ENCODE measurements at regions not wholly inside any gene's neighbourhood (a gene's known extent, or its start where the extent isn't known, plus 50 kb on each side); places are given as distances from the start of the nearest gene placed in this dataset.

DNA sequence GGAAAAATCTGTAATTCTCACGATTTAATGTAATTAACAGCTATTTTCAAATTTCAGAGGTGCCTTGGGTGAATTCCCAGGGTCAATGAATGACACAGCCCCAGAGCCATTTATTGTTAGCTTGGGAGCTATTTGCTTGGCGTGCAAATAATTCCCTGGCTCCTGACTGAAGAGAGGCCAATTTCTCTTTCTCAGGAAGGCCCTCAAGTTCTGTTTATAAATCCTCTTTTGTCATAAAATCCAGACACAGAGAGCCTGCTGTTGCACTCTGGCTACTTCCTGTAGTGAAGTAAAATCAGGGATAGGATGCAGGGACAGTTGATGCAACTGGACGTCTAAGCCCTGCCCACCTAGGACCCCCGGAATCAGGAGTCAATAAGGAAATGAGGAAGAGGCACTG lies 154.3 kb downstream of the TMX1 start:
- no peak for DNase-seq
- Histone ChIP-seq H3K27ac (ENCODE audit: insufficient read depth, low read length, poor library complexity, severe bottlenecking) (no peak overlapping the region), H3K27me3 (replicated peaks; ENCODE audit: control insufficient read depth, insufficient read depth, low read length, poor library complexity, severe bottlenecking) (no peaks in the 10 kb centered on the region), H3K4me3 (ENCODE audit: insufficient read depth, low read depth, low read length, poor library complexity, severe bottlenecking) (no peak overlapping the region), H3K9me3 (ENCODE audit: control insufficient read depth, low read length) (no peaks in the 10 kb centered on the region), H3K4me1 (ENCODE audit: control insufficient read depth, insufficient read depth, low read length, poor library complexity, severe bottlenecking) (no peaks in the 10 kb centered on the region), H3K36me3 (ENCODE audit: control insufficient read depth, insufficient read depth, low read length) (no peaks in the 10 kb centered on the region)

DNA sequence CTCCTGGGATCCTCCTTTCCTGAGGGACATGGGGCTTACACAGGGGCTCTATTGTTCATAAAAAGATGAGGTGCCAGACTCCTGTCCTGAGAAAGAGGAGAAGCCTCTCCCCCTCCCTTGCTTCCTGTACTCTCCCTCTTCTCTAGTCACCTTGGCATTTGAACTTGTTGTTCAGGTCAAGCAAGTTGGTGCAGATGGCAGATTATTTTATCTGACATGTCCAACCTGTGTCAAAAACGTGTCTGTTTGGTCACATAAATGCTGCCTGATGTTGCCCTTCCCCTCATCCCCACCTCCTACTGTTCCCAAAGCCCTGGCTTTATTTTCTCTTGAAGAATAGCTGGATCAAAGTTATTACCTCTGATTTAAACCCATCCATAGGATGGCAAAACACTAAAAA lies 154.8 kb downstream of the TMX1 start:
- Histone ChIP-seq H3K4me1 (ENCODE audit: control insufficient read depth, insufficient read depth, low read length, poor library complexity, severe bottlenecking) (no peaks in the 10 kb centered on the region), H3K36me3 (ENCODE audit: control insufficient read depth, insufficient read depth, low read length) (no peaks in the 10 kb centered on the region)

DNA sequence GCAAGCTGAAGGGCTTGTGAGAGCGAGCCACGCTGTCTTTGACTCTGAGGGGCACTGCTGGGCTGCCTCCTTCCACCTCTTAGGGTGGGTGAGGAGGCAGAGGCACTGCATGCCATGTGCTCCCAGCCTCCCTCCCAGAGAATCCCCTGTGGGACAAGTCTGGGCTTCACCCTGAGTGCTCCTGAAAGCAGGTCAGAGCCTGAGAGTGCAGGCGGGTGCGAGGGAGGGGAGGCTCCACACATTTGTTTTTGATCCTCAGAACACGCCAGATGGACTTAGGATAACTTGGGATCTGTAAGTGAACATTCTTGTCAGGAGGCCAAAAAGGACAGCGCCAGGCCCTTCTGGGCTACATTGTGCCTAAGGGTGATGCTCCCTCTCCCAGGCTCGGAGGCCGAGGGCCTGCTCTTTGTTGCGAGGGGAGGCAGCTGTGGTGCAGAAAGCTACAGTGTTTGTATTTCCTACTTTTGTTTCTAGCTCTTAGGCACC lies 155.4 kb downstream of the TMX1 start:
- H3K27me3 ChIP-seq (replicated peaks; ENCODE audit: control insufficient read depth, insufficient read depth, low read length, poor library complexity, severe bottlenecking) = no peaks in the 10 kb centered on the region
- H3K9me3 ChIP-seq (ENCODE audit: control insufficient read depth, low read length) = no peaks in the 10 kb centered on the region
- no peaks in the 10 kb centered on the region for H3K4me1 ChIP-seq (ENCODE audit: control insufficient read depth, insufficient read depth, low read length, poor library complexity, severe bottlenecking)
- H3K36me3 ChIP-seq (ENCODE audit: control insufficient read depth, insufficient read depth, low read length) = no peaks in the 10 kb centered on the region
- H3K27ac ChIP-seq (ENCODE audit: insufficient read depth, low read length, poor library complexity, severe bottlenecking) = no peak overlapping the region
- no peak for DNase-seq
- no peak overlapping the region for H3K4me3 ChIP-seq (ENCODE audit: insufficient read depth, low read depth, low read length, poor library complexity, severe bottlenecking)

More for the DNA sequence above, 154.8 kb downstream of the TMX1 start:
- no peak overlapping the region for H3K4me3 ChIP-seq (ENCODE audit: insufficient read depth, low read depth, low read length, poor library complexity, severe bottlenecking)
- H3K9me3 ChIP-seq (ENCODE audit: control insufficient read depth, low read length) = no peaks in the 10 kb centered on the region
- DNase-seq = no peak
- H3K27ac ChIP-seq (ENCODE audit: insufficient read depth, low read length, poor library complexity, severe bottlenecking) = no peak overlapping the region
- H3K27me3 ChIP-seq (replicated peaks; ENCODE audit: control insufficient read depth, insufficient read depth, low read length, poor library complexity, severe bottlenecking) = no peaks in the 10 kb centered on the region

- Histone ChIP-seq H3K9me3 (ENCODE audit: control insufficient read depth, low read length) (no peaks in the 10 kb centered on the region), H3K36me3 (ENCODE audit: control insufficient read depth, insufficient read depth, low read length) (no peaks in the 10 kb centered on the region), H3K27ac (ENCODE audit: insufficient read depth, low read length, poor library complexity, severe bottlenecking) (no peak overlapping the region), H3K4me1 (ENCODE audit: control insufficient read depth, insufficient read depth, low read length, poor library complexity, severe bottlenecking) (no peaks in the 10 kb centered on the region), H3K27me3 (replicated peaks; ENCODE audit: control insufficient read depth, insufficient read depth, low read length, poor library complexity, severe bottlenecking) (no peaks in the 10 kb centered on the region), H3K4me3 (ENCODE audit: insufficient read depth, low read depth, low read length, poor library complexity, severe bottlenecking) (no peak overlapping the region)
- no peak for DNase-seq
Observed at GRCh38 chr14:51396222-51396815, 156.3 kb downstream of the TMX1 start.

- Histone ChIP-seq H3K4me3 (ENCODE audit: insufficient read depth, low read depth, low read length, poor library complexity, severe bottlenecking) (no peak overlapping the region), H3K27me3 (replicated peaks; ENCODE audit: control insufficient read depth, insufficient read depth, low read length, poor library complexity, severe bottlenecking) (no peaks in the 10 kb centered on the region), H3K36me3 (ENCODE audit: control insufficient read depth, insufficient read depth, low read length) (no peaks in the 10 kb centered on the region), H3K4me1 (ENCODE audit: control insufficient read depth, insufficient read depth, low read length, poor library complexity, severe bottlenecking) (no peaks in the 10 kb centered on the region), H3K27ac (ENCODE audit: insufficient read depth, low read length, poor library complexity, severe bottlenecking) (no peak overlapping the region), H3K9me3 (ENCODE audit: control insufficient read depth, low read length) (no peaks in the 10 kb centered on the region)
- DNase-seq = no peak
Observed at GRCh38 chr14:51398898-51399297, 158.9 kb downstream of the TMX1 start.

DNA sequence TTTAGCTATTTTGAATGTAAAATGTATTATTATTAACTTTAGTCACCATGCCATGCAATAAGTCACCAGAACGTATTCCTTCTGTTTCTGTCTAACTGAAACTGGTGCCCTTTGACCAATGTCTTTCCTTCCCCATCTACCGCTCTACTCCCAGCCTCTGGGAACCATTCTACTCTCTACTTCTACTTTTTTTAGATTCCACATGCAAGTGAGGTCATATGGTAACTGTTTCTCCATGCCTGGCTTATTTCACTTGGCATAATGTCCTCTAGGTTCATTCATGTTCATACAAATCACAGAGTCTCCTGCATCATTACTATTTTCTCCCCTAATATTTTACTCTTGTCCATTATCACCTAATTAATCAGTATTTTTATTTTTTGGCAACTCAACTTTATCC lies 160.1 kb downstream of the TMX1 start:
- no peaks in the 10 kb centered on the region for H3K4me1 ChIP-seq (ENCODE audit: control insufficient read depth, insufficient read depth, low read length, poor library complexity, severe bottlenecking)
- H3K27me3 ChIP-seq (replicated peaks; ENCODE audit: control insufficient read depth, insufficient read depth, low read length, poor library complexity, severe bottlenecking) = no peaks in the 10 kb centered on the region
- DNase-seq = no peak
- no peak overlapping the region for H3K4me3 ChIP-seq (ENCODE audit: insufficient read depth, low read depth, low read length, poor library complexity, severe bottlenecking)
- H3K27ac ChIP-seq (ENCODE audit: insufficient read depth, low read length, poor library complexity, severe bottlenecking) = no peak overlapping the region
- H3K36me3 ChIP-seq (ENCODE audit: control insufficient read depth, insufficient read depth, low read length) = no peaks in the 10 kb centered on the region
- H3K9me3 ChIP-seq (ENCODE audit: control insufficient read depth, low read length) = no peaks in the 10 kb centered on the region

DNA sequence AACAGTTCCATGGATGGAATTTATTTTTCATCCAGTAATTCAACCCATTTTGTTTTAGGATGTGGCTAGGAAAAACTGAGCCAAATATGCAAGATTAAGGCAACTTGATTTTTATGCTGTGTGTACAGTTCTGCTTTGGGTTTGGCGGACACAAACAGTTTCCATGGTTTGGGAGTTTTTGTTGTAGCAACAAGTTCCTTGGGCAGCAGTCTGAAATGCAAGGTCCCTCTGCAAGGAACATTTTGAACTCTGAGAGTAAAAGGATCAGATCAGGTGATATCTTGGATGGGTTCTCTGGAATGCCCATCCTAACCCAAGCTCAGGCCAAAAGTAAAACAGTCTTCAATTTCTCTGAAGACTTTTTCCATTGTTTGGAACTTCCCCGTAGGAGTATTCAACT lies 161.2 kb downstream of the TMX1 start:
- Histone ChIP-seq H3K4me1 (ENCODE audit: control insufficient read depth, insufficient read depth, low read length, poor library complexity, severe bottlenecking) (no peaks in the 10 kb centered on the region), H3K36me3 (ENCODE audit: control insufficient read depth, insufficient read depth, low read length) (no peaks in the 10 kb centered on the region), H3K27ac (ENCODE audit: insufficient read depth, low read length, poor library complexity, severe bottlenecking) (no peak overlapping the region), H3K9me3 (ENCODE audit: control insufficient read depth, low read length) (no peaks in the 10 kb centered on the region), H3K4me3 (ENCODE audit: insufficient read depth, low read depth, low read length, poor library complexity, severe bottlenecking) (no peak overlapping the region), H3K27me3 (replicated peaks; ENCODE audit: control insufficient read depth, insufficient read depth, low read length, poor library complexity, severe bottlenecking) (no peaks in the 10 kb centered on the region)
- no peak for DNase-seq

DNA sequence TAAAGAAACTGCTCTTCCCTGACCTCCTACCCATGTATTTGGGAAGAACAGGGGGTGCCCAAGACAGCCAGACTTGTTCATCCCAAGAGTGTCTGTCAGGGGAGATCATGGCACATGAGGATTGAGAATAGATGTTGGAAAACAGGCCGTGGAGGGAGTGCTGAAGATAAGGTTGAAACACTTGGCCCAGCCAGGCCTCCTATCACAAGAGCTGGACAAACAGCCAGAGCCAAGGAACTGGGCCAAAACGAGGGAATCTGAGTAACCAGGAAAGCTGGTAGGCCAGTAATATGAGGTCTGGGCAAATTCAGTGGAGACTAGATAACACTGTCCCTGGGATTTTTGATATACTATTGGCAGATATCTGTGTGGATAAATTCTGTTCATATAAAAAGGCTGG lies 161.7 kb downstream of the TMX1 start:
- Histone ChIP-seq H3K27ac (ENCODE audit: insufficient read depth, low read length, poor library complexity, severe bottlenecking) (no peak overlapping the region), H3K36me3 (ENCODE audit: control insufficient read depth, insufficient read depth, low read length) (no peaks in the 10 kb centered on the region), H3K4me3 (ENCODE audit: insufficient read depth, low read depth, low read length, poor library complexity, severe bottlenecking) (no peak overlapping the region), H3K9me3 (ENCODE audit: control insufficient read depth, low read length) (no peaks in the 10 kb centered on the region), H3K27me3 (replicated peaks; ENCODE audit: control insufficient read depth, insufficient read depth, low read length, poor library complexity, severe bottlenecking) (no peaks in the 10 kb centered on the region), H3K4me1 (ENCODE audit: control insufficient read depth, insufficient read depth, low read length, poor library complexity, severe bottlenecking) (no peaks in the 10 kb centered on the region)
- no peak for DNase-seq

- no peak for DNase-seq
- Histone ChIP-seq H3K27ac (ENCODE audit: insufficient read depth, low read length, poor library complexity, severe bottlenecking) (no peak overlapping the region), H3K4me3 (ENCODE audit: insufficient read depth, low read depth, low read length, poor library complexity, severe bottlenecking) (no peak overlapping the region), H3K27me3 (replicated peaks; ENCODE audit: control insufficient read depth, insufficient read depth, low read length, poor library complexity, severe bottlenecking) (no peaks in the 10 kb centered on the region), H3K36me3 (ENCODE audit: control insufficient read depth, insufficient read depth, low read length) (no peaks in the 10 kb centered on the region), H3K9me3 (ENCODE audit: control insufficient read depth, low read length) (no peaks in the 10 kb centered on the region), H3K4me1 (ENCODE audit: control insufficient read depth, insufficient read depth, low read length, poor library complexity, severe bottlenecking) (no peaks in the 10 kb centered on the region)
Observed at GRCh38 chr14:51410897-51411296, 170.8 kb downstream of the TMX1 start.

- Histone ChIP-seq H3K4me3 (ENCODE audit: insufficient read depth, low read depth, low read length, poor library complexity, severe bottlenecking) (no peak overlapping the region), H3K27me3 (replicated peaks; ENCODE audit: control insufficient read depth, insufficient read depth, low read length, poor library complexity, severe bottlenecking) (no peaks in the 10 kb centered on the region), H3K4me1 (ENCODE audit: control insufficient read depth, insufficient read depth, low read length, poor library complexity, severe bottlenecking) (peaks cover 4% of the 10 kb centered on the region), H3K9me3 (ENCODE audit: control insufficient read depth, low read length) (peaks cover 7% of the 10 kb centered on the region), H3K36me3 (ENCODE audit: control insufficient read depth, insufficient read depth, low read length) (no peaks in the 10 kb centered on the region), H3K27ac (ENCODE audit: insufficient read depth, low read length, poor library complexity, severe bottlenecking) (peak overlapping the region; percentile 1)
- peak; percentile 29 to 37 (median 36) for DNase-seq
Observed at GRCh38 chr14:51419685-51420084, 179.6 kb downstream of the TMX1 start.

Data from effector memory CD4-positive, alpha-beta T cell (primary cell).